Neural progenitor cell (in vitro differentiated cells): ENCODE measurements at regions not wholly inside any gene's neighbourhood (a gene's known extent, or its start where the extent isn't known, plus 50 kb on each side); places are given as distances from the start of the nearest gene placed in this dataset.
"Not testable (repeated sequence)": the region's sequence is repeated elsewhere in the genome, so short reads cannot be mapped to it uniquely, and the experiment has no call there.

Experiments used
- DNase-seq: peaks from one replicate; pipeline ENCODE4 v3.0.0-alpha.2; 2016; ENCODE audit warnings: low spot score
- H2AFZ ChIP-seq: fragments of 200-600 bp; sonication (generic); replicated peaks from 2 replicates; pipeline ENCODE4 v1.6.1; 2016; ENCODE audit warnings: antibody characterized with exemption
- H3F3A ChIP-seq: fragments of 200-600 bp; sonication (generic); 2 replicates; pipeline ENCODE4 v1.6.1; 2016; ENCODE audit warnings: antibody characterized with exemption, low read depth
- H3K27ac ChIP-seq: fragments of 200-600 bp; sonication (generic); 2 replicates; pipeline ENCODE4 v1.5.1; 2016; ENCODE audit warnings: mild to moderate bottlenecking
- H3K27me3 ChIP-seq: fragments of 200-600 bp; sonication (generic); 2 replicates; pipeline ENCODE4 v1.6.1; 2016; ENCODE audit warnings: mild to moderate bottlenecking, moderate library complexity
- H3K36me3 ChIP-seq: fragments of 200-600 bp; sonication (generic); 2 replicates; pipeline ENCODE4 v1.5.1; 2016
- H3K4me1 ChIP-seq: fragments of 200-600 bp; sonication (generic); 2 replicates; pipeline ENCODE4 v1.6.1; 2016; ENCODE audit warnings: mixed run types
- H3K4me2 ChIP-seq: fragments of 200-600 bp; sonication (generic); 2 replicates; pipeline ENCODE4 v1.6.1; 2016
- H3K4me3 ChIP-seq: fragments of 200-600 bp; sonication (generic); 2 replicates; pipeline ENCODE4 v1.5.1; 2016
- H3K79me2 ChIP-seq: fragments of 200-600 bp; sonication (generic); 2 replicates; pipeline ENCODE4 v1.6.1; 2016; ENCODE audit warnings: low read depth
- H3K9ac ChIP-seq: fragments of 200-600 bp; sonication (generic); 2 replicates; pipeline ENCODE4 v1.6.1; 2016
- H3K9me3 ChIP-seq: fragments of 200-600 bp; sonication (generic); 2 replicates; pipeline ENCODE4 v1.5.1; 2016; ENCODE audit warnings: low read depth
- H4K20me1 ChIP-seq: fragments of 200-600 bp; sonication (generic); 2 replicates; pipeline ENCODE4 v1.6.1; 2016; ENCODE audit warnings: low read depth
- H3K27ac Mint-ChIP-seq: 3 replicates; pipeline ENCODE4 v1.8.0; 2021; ENCODE audit warnings: mixed read lengths
- H3K27me3 Mint-ChIP-seq: 2 replicates; pipeline ENCODE4 v1.8.0; 2022; ENCODE audit warnings: low read depth, mild to moderate bottlenecking, inconsistent platforms, moderate library complexity, mixed read lengths; ENCODE audit not compliant: insufficient read depth
- H3K36me3 Mint-ChIP-seq: 3 replicates; pipeline ENCODE4 v1.8.0; 2021; ENCODE audit warnings: mixed read lengths
- H3K4me1 Mint-ChIP-seq: 3 replicates; pipeline ENCODE4 v1.8.0; 2021; ENCODE audit warnings: mixed read lengths
- H3K4me3 Mint-ChIP-seq: 3 replicates; pipeline ENCODE4 v1.8.0; 2021; ENCODE audit warnings: mild to moderate bottlenecking, moderate library complexity, mixed read lengths
- H3K9me3 Mint-ChIP-seq: 3 replicates; pipeline ENCODE4 v1.8.0; 2020; ENCODE audit warnings: mixed read lengths
- CTCF ChIP-seq: fragments of 200-600 bp; sonication (generic); IDR thresholded peaks from 2 replicates; pipeline ENCODE4 v1.5.1; 2017; ENCODE audit warnings: antibody characterized with exemption, mild to moderate bottlenecking
- EZH2 ChIP-seq: fragments of 200-600 bp; sonication (generic); IDR thresholded peaks from 2 replicates; pipeline ENCODE4 v1.6.1; 2017; ENCODE audit warnings: antibody characterized with exemption, mild to moderate bottlenecking, moderate library complexity
- EZH2phosphoT487 ChIP-seq: fragments of 200-600 bp; sonication (generic); IDR thresholded peaks from 2 replicates; pipeline ENCODE4 v1.6.1; 2017; ENCODE audit warnings: antibody characterized with exemption

GRCh38 chr6:10140136-10140535 lies 274.7 kb downstream of the TFAP2A start:
- peaks cover 20% of the 10 kb centered on the region for H3F3A ChIP-seq
- no peaks in the 10 kb centered on the region for H3K27me3 Mint-ChIP-seq
- H3K79me2 ChIP-seq, result no peaks in the 10 kb centered on the region
- peak overlapping the region; percentile 64 for H3K27ac ChIP-seq
- DNase-seq, result no peak
- H3K9me3 ChIP-seq, result no peaks in the 10 kb centered on the region
- peaks cover 6% of the 10 kb centered on the region for H3K9me3 Mint-ChIP-seq
- no peak overlapping the region for H3K9ac ChIP-seq
- TF ChIP-seq CTCF (no peak), EZH2 (no peak), EZH2phosphoT487 (no peak)
- no peaks in the 10 kb centered on the region for H3K36me3 ChIP-seq
- no peaks in the 10 kb centered on the region for H3K36me3 Mint-ChIP-seq
- H3K4me1 ChIP-seq, result peaks cover 21% of the 10 kb centered on the region
- peak overlapping the region; percentile 65 for H3K4me2 ChIP-seq
- H3K27me3 ChIP-seq, result no peaks in the 10 kb centered on the region
- H4K20me1 ChIP-seq, result no peaks in the 10 kb centered on the region
- peak overlapping the region; percentile 15 for H2AFZ ChIP-seq
- peaks cover 3% of the 10 kb centered on the region for H3K4me1 Mint-ChIP-seq
- H3K4me3 Mint-ChIP-seq, result no peak overlapping the region
- no peak overlapping the region for H3K27ac Mint-ChIP-seq
- no peak overlapping the region for H3K4me3 ChIP-seq

- H3K4me1 Mint-ChIP-seq, result peaks cover 3% of the 10 kb centered on the region
- H3K27ac Mint-ChIP-seq, result no peak overlapping the region
- H3K9ac ChIP-seq, result no peak overlapping the region
- peaks cover 20% of the 10 kb centered on the region for H3F3A ChIP-seq
- H3K27me3 ChIP-seq, result no peaks in the 10 kb centered on the region
- peak overlapping the region; percentile 65 for H3K4me2 ChIP-seq
- no peaks in the 10 kb centered on the region for H3K9me3 ChIP-seq
- TF ChIP-seq CTCF (no peak), EZH2phosphoT487 (no peak), EZH2 (no peak)
- H3K4me1 ChIP-seq, result peaks cover 21% of the 10 kb centered on the region
- no peaks in the 10 kb centered on the region for H3K79me2 ChIP-seq
- no peak overlapping the region for H3K4me3 Mint-ChIP-seq
- no peak for DNase-seq
- H2AFZ ChIP-seq, result peak overlapping the region; percentile 76
- no peak overlapping the region for H3K4me3 ChIP-seq
- H3K36me3 Mint-ChIP-seq, result no peaks in the 10 kb centered on the region
- H3K27ac ChIP-seq, result peak overlapping the region; percentile 64
- peaks cover 8% of the 10 kb centered on the region for H3K9me3 Mint-ChIP-seq
- no peaks in the 10 kb centered on the region for H3K27me3 Mint-ChIP-seq
- no peaks in the 10 kb centered on the region for H4K20me1 ChIP-seq
- no peaks in the 10 kb centered on the region for H3K36me3 ChIP-seq
Observed at GRCh38 chr6:10138917-10139316, 276.0 kb downstream of the TFAP2A start.

- H3K36me3 Mint-ChIP-seq, result no peaks in the 10 kb centered on the region
- Histone ChIP-seq H2AFZ (no peak overlapping the region), H3K36me3 (no peaks in the 10 kb centered on the region), H3K4me1 (peaks cover 21% of the 10 kb centered on the region), H3K9me3 (no peaks in the 10 kb centered on the region), H4K20me1 (no peaks in the 10 kb centered on the region), H3K4me3 (no peak overlapping the region), H3K27ac (no peak overlapping the region), H3F3A (peaks cover 20% of the 10 kb centered on the region), H3K79me2 (no peaks in the 10 kb centered on the region), H3K4me2 (no peak overlapping the region), H3K27me3 (no peaks in the 10 kb centered on the region), H3K9ac (no peak overlapping the region)
- H3K9me3 Mint-ChIP-seq, result peaks cover 15% of the 10 kb centered on the region
- peaks cover 3% of the 10 kb centered on the region for H3K4me1 Mint-ChIP-seq
- no peak overlapping the region for H3K4me3 Mint-ChIP-seq
- TF ChIP-seq CTCF, result no peak
- TF ChIP-seq EZH2phosphoT487, result no peak
- TF ChIP-seq EZH2, result no peak
- no peaks in the 10 kb centered on the region for H3K27me3 Mint-ChIP-seq
- DNase-seq, result no peak
- H3K27ac Mint-ChIP-seq, result no peak overlapping the region
Observed at GRCh38 chr6:10136636-10137035, 278.2 kb downstream of the TFAP2A start.

GRCh38 chr6:10134185-10134584 lies 280.7 kb downstream of the TFAP2A start:
- H3K9me3 Mint-ChIP-seq, result peaks cover 15% of the 10 kb centered on the region
- H3K4me1 ChIP-seq, H3K4me3 ChIP-seq, H3F3A ChIP-seq, H3K4me1 Mint-ChIP-seq, H3K4me2 ChIP-seq, H3K36me3 ChIP-seq, H3K9me3 ChIP-seq, H3K4me3 Mint-ChIP-seq, H2AFZ ChIP-seq, DNase-seq, H3K27me3 ChIP-seq, H3K79me2 ChIP-seq, H3K27ac ChIP-seq, H3K9ac ChIP-seq, H3K27ac Mint-ChIP-seq, H3K36me3 Mint-ChIP-seq, H4K20me1 ChIP-seq, H3K27me3 Mint-ChIP-seq: not testable (repeated sequence)
